C1 segment of cervical spinal cord (tissue), 14 donors: ENCODE measurements at regions not wholly inside any gene's neighbourhood (a gene's known extent, or its start where the extent isn't known, plus 50 kb on each side); places are given as distances from the start of the nearest gene placed in this dataset.
"Not testable (repeated sequence)": the region's sequence is repeated elsewhere in the genome, so short reads cannot be mapped to it uniquely, and the experiment has no call there.

Source experiments
- DNase-seq, 14 donors: peaks; one replicate each; lab custom pipeline; 2025; lab: John Stamatoyannopoulos, UW

DNA sequence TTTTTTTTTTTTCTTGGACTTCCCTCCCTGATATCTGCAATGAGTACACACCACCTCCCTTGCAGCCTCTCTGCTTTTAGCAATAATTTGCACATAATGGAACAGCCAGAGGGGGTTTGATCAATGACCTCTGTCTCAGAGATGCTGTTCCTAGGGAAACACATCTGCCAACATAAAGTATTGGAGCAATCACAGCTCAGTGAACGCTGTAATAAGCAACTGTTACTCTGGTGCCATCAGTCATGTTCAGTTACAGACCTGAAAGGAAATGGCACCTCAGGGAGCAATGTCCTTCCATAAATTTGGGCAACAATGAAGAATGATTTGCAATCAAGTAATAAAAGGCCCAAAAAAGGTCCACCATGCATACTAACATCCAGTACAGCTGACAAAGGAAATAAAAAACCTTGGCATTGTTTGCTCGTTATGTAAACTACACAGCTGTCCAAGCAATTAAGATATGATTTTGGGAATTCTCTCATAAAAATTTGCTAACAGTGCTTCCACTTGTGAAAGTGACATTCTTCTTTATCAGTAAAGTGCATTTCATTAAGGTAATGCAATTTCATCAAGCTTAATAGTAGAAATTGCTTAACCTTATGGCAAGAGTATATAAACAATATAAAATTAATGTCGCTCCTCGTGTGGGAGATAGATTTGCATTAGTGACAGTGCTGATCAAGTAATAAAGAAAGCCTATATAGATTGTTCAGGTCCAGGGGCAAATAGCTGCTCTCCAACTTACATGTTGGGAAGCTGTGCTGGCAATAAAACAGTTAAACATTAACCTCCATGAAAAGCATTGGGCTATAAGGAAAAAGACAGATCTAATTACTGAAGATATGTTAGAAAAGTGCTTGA lies 167.8 kb downstream of the RASEF start:
- no peak for DNase-seq

- DNase-seq = no peak
Observed at GRCh38 chr9:82895822-82896110, 167.2 kb downstream of the RASEF start.

DNA sequence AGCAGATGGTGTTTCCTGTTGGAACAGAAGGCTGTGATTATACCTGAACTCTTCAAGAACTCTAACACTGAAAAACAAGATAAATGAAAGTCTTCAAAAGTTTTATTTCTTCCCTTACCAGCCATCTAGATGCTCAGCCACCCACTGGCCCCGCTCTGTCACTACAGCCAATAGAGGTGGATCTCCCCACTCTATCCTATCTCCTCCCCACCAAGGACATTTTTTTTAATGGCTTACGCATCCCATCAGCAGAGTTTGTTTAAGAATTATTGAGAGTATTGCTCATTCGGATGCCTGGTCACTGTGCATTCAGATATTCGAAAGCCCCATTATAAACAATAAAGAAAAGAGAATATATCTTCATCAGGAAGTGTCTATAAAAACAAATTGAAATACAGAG lies 159.4 kb downstream of the RASEF start:
- DNase-seq = no peak

- no peak for DNase-seq
Observed at GRCh38 chr9:82911996-82912395, 150.9 kb downstream of the RASEF start.

GRCh38 chr9:82912645-82913044 lies 150.3 kb downstream of the RASEF start:
- DNase-seq = no peak

GRCh38 chr9:82916238-82916637 lies 146.7 kb downstream of the RASEF start:
- DNase-seq = not testable (repeated sequence)

DNA sequence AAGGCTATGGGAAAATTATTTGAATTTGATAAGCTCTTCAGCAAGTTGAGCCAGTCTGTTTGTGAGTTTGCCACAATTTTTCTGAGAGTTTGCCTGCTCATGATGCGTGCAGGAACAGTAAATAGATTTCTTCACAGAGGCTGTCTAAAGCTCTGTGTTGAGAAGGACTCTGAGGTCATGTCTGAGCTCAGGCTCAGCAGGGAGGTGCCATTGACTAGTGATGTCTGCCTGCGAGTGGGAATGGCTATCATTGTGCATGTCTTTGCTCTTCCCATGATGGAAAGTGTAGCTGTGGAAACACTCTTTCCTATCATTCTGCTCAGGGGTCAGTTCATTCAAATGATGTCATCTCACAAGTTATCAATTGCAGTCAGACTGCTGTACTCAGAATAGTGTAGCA lies 142.8 kb downstream of the RASEF start:
- DNase-seq = no peak

DNA sequence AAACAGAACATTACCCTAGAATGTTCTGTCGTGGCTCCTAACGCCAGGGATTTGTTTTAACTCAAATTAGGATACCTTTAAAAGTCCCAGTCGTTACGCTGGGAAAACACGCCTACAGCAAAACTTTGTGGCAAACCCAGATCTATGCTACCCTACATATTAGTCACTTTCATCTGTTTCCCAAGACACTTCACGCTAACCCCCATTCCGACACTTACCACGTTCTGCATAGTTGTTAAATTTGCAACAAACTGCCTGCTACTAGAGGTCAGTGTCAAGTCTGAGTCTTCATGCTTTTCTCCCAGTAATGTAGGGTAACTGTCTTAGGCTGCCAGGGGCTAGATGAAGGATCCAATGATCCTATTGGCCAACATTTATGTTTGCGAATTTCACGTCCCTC lies 140.3 kb downstream of the RASEF start:
- DNase-seq = no peak

DNA sequence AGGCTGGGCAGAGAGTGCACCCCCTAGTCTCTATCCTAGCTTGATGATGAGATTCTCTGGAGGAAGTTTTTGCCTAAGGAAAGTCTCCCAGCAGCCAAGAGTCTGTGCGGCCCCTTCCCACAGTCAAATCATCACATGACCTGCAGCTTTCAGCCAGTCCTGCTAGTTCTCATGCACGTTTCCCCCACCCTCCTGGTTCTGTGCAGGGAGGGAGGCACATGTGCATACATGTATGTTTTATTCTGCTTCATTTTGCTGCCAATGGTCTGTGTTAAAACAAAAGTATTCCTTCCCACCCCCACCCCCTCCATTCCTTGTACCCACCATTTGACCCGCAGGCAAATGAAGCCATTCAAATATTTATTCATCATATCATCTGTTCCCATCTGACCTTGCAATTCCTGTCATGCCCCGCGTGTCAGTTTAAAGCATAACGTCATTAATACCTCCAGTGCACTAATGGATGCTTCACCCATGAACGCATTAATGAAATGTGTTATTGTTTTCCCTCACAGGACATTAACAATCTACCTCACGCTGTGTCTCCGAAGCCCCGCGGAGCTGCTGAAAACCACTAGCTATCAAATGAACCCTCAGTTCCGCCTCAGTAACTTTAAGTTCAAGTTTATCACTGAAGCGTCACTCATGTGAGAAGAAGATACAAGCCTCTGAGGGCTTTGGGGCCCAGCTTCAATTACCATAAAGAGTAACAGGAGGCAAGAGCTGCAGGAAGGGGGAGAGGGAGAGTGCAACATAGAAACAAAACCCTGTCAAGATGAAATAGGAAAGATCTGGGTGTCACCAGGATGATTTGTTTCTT lies 139.6 kb downstream of the RASEF start:
- no peak for DNase-seq

GRCh38 chr9:82923912-82924605 lies 138.9 kb downstream of the RASEF start:
- DNase-seq = no peak
